ENCODE measurements at regions not wholly inside any gene's neighbourhood (a gene's known extent, or its start where the extent isn't known, plus 50 kb on each side); places are given as distances from the start of the nearest gene placed in this dataset.

DNA sequence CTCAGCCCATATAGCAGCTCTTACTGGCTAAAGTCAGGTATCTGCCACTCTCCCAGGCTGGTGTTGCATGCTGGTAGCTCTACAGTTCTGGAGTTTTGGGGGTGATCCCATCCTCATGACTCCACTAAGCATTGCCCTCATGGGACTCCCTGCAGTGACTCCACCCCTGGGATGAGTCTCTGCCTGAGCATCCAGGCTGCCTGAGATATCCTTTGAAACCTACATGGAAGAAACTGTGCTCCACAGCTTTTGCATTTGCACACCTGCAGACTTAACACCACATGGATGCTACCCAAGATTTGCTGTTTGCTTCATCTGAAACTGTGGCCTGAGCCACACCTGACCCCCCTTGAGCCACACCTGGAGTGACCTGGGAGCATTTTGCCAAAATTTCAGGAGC is 226.4 kb downstream of the C1orf94 start:
- Histone ChIP-seq H3K4me1 (ENCODE audit: insufficient read depth, low read length) (no peaks in the 10 kb centered on the region), H3K27ac (ENCODE audit: low read length) (no peak overlapping the region), H3K4me3 (ENCODE audit: low read depth in 1 of 2, low read length in 2 of 2) (no peak overlapping the region), H3K27me3 (ENCODE audit: insufficient read depth, low read length, poor library complexity) (no peaks in the 10 kb centered on the region), H3K4me2 (ENCODE audit: insufficient read depth, low read length) (no peak overlapping the region), H3K79me2 (ENCODE audit: insufficient read depth, low read length) (no peaks in the 10 kb centered on the region), H3K36me3 (ENCODE audit: insufficient read depth, low read length) (no peaks in the 10 kb centered on the region), H2AFZ (ENCODE audit: low read depth, low read length) (no peak overlapping the region), H4K20me1 (ENCODE audit: insufficient read depth, low read length) (no peaks in the 10 kb centered on the region), H3K9me3 (ENCODE audit: insufficient read depth, low read length, severe bottlenecking) (no peaks in the 10 kb centered on the region), H3K9ac (ENCODE audit: low read depth, low read length) (no peak overlapping the region)
- TF ChIP-seq EZH2 (IDR thresholded peaks at IDR 0.05; ENCODE audit: borderline replicate concordance, low read depth, low read length, severe bottlenecking), result no peak
- TF ChIP-seq, protein P1, sequence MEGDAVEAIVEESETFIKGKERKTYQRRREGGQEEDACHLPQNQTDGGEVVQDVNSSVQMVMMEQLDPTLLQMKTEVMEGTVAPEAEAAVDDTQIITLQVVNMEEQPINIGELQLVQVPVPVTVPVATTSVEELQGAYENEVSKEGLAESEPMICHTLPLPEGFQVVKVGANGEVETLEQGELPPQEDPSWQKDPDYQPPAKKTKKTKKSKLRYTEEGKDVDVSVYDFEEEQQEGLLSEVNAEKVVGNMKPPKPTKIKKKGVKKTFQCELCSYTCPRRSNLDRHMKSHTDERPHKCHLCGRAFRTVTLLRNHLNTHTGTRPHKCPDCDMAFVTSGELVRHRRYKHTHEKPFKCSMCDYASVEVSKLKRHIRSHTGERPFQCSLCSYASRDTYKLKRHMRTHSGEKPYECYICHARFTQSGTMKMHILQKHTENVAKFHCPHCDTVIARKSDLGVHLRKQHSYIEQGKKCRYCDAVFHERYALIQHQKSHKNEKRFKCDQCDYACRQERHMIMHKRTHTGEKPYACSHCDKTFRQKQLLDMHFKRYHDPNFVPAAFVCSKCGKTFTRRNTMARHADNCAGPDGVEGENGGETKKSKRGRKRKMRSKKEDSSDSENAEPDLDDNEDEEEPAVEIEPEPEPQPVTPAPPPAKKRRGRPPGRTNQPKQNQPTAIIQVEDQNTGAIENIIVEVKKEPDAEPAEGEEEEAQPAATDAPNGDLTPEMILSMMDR (IDR thresholded peaks at IDR 0.05; ENCODE audit: borderline replicate concordance, extremely low read depth, low read length, poor library complexity, severe bottlenecking), result no peak
- DNase-seq (no peak), ATAC-seq (ENCODE audit: insufficient read depth, low read depth) (no peak)

DNA sequence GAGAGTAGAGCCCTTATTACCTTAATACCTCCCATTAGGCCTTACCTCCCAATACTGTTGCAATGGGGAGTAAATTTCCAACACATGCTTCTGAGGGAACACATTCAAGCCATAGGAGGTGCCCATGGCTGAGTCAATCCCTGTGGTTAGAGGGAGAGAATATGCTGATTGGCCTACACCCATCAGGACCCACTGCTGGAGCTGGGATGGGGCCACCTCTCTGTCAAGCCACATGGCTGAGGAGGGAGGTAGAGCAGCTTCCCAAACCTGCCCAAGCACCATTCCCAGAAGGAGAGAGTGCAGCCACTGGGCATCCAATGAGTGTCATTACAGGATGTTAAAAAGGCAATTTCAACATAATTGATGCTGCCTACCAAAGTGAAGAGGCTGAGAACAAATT is 228.1 kb downstream of the C1orf94 start:
- Histone ChIP-seq H3K4me1 (ENCODE audit: insufficient read depth, low read length) (no peaks in the 10 kb centered on the region), H4K20me1 (ENCODE audit: insufficient read depth, low read length) (no peaks in the 10 kb centered on the region), H3K27ac (ENCODE audit: low read length) (no peak overlapping the region), H3K4me2 (ENCODE audit: insufficient read depth, low read length) (no peak overlapping the region), H3K4me3 (ENCODE audit: low read depth in 1 of 2, low read length in 2 of 2) (no peak overlapping the region), H3K79me2 (ENCODE audit: insufficient read depth, low read length) (no peaks in the 10 kb centered on the region), H3K27me3 (ENCODE audit: insufficient read depth, low read length, poor library complexity) (no peaks in the 10 kb centered on the region), H2AFZ (ENCODE audit: low read depth, low read length) (no peak overlapping the region), H3K36me3 (ENCODE audit: insufficient read depth, low read length) (no peaks in the 10 kb centered on the region), H3K9ac (ENCODE audit: low read depth, low read length) (no peak overlapping the region), H3K9me3 (ENCODE audit: insufficient read depth, low read length, severe bottlenecking) (no peaks in the 10 kb centered on the region)
- no peak for DNase-seq
- TF ChIP-seq EZH2 (IDR thresholded peaks at IDR 0.05; ENCODE audit: borderline replicate concordance, low read depth, low read length, severe bottlenecking), result no peak
- TF ChIP-seq, protein P1 (IDR thresholded peaks at IDR 0.05; ENCODE audit: borderline replicate concordance, extremely low read depth, low read length, poor library complexity, severe bottlenecking), result no peak
- ATAC-seq (ENCODE audit: insufficient read depth, low read depth), result no peak

DNA sequence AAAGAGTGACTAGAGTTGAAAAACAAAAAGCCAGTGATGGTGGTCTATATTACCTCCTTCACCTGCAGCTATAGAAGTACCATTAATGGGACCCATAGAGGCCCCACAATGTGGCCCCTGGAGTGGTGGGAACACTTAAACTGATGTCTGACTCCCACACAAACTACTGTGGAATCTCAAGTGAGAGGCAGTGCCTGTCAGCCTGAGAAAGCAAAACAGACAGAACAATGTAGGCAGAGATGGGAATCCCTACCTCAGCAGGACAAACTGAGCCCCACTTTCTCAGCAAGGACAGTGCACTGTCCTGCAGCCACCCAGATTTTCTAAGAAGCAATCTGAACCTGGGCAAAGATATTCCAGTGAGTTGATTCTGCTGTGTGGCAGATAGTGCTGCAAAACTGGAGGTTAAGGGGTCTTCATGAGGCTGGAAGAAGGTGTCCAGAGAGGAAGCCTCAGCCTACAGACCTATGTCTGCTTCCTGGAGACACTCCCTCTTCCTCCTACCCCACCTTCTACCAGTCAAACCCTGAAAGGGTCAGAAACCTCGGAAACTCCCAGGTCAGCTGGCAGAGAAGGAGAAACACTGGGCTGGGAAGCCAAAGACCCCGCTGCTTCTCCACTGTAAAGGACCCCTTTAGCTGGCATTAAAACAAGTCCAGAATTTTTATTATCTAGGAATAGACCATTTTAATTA is 228.7 kb downstream of the C1orf94 start:
- ATAC-seq (ENCODE audit: insufficient read depth, low read depth), result no peak
- Histone ChIP-seq H3K36me3 (ENCODE audit: insufficient read depth, low read length) (no peaks in the 10 kb centered on the region), H3K27me3 (ENCODE audit: insufficient read depth, low read length, poor library complexity) (no peaks in the 10 kb centered on the region), H3K4me3 (ENCODE audit: low read depth in 1 of 2, low read length in 2 of 2) (no peak overlapping the region), H3K9ac (ENCODE audit: low read depth, low read length) (no peak overlapping the region), H2AFZ (ENCODE audit: low read depth, low read length) (no peak overlapping the region), H3K79me2 (ENCODE audit: insufficient read depth, low read length) (no peaks in the 10 kb centered on the region), H4K20me1 (ENCODE audit: insufficient read depth, low read length) (no peaks in the 10 kb centered on the region), H3K27ac (ENCODE audit: low read length) (no peak overlapping the region), H3K9me3 (ENCODE audit: insufficient read depth, low read length, severe bottlenecking) (no peaks in the 10 kb centered on the region), H3K4me1 (ENCODE audit: insufficient read depth, low read length) (no peaks in the 10 kb centered on the region), H3K4me2 (ENCODE audit: insufficient read depth, low read length) (no peak overlapping the region)
- no peak for TF ChIP-seq EZH2 (IDR thresholded peaks at IDR 0.05; ENCODE audit: borderline replicate concordance, low read depth, low read length, severe bottlenecking)
- TF ChIP-seq, protein P1 (IDR thresholded peaks at IDR 0.05; ENCODE audit: borderline replicate concordance, extremely low read depth, low read length, poor library complexity, severe bottlenecking), result no peak
- DNase-seq, result no peak

Data from DND-41 (cell line).